Neutrophil (primary cell): ENCODE measurements at regions not wholly inside any gene's neighbourhood (a gene's known extent, or its start where the extent isn't known, plus 50 kb on each side); places are given as distances from the start of the nearest gene placed in this dataset.

Experiments
- H3K27ac ChIP-seq: fragments of 200-600 bp; sonication (generic); 2 replicates; pipeline ENCODE4 v1.5.1; 2016; ENCODE audit warnings: mild to moderate bottlenecking, moderate library complexity
- H3K27me3 ChIP-seq: fragments of 200-600 bp; sonication (generic); 2 replicates; pipeline ENCODE4 v1.6.0; 2016; ENCODE audit warnings: mild to moderate bottlenecking
- H3K36me3 ChIP-seq: fragments of 200-600 bp; sonication (generic); 2 replicates; pipeline ENCODE4 v1.5.1; 2017
- H3K4me1 ChIP-seq, 2 experiments: fragments of 200-600 bp in 1 of 2; sonication (generic) in 1 of 2; 1 replicate in 1 of 2; 2 replicates in 1 of 2; pipeline versions ENCODE4 v1.5.1 to v1.6.1; 2013 to 2016; ENCODE audit warnings: low read depth in 1 of 2, low read length in 1 of 2, mild to moderate bottlenecking in 1 of 2, moderate library complexity in 1 of 2; ENCODE audit not compliant: control insufficient read depth in 1 of 2, insufficient read depth in 1 of 2
- H3K4me3 ChIP-seq, 2 experiments: fragments of 200-600 bp in 1 of 2; sonication (generic) in 1 of 2; 1 replicate in 1 of 2; 2 replicates in 1 of 2; pipeline ENCODE4 v1.5.1; 2013 to 2016; ENCODE audit warnings: low read depth in 1 of 2, low read length in 1 of 2, mild to moderate bottlenecking in 1 of 2, moderate library complexity in 1 of 2
- H3K9me3 ChIP-seq: fragments of 200-600 bp; sonication (generic); 2 replicates; pipeline ENCODE4 v1.5.1; 2016
- TF ChIP-seq, protein P1 (sequence below): fragments of 200-600 bp; sonication (generic); IDR thresholded peaks from 2 replicates; pipeline ENCODE4 v1.5.1; 2016; ENCODE audit warnings: antibody characterized with exemption

DNA sequence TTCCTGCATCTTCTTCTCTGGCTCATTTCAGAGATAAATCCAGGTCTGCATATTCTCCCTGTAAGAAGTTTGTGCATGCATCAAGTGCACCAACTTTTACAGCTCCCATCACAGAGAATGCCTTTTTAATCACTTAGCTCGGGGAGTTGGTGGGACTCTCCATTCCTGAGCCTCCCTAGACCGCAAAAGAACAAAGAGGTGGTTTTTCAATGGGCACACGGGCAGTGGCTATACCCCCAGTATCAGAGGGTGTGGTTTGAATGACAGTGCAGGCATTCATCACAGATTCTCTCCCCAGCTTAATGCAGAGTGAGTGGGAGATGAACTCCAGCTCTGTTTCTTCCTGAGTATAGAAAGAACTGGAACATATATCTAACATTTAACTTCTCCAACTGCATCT, 264.7 kb upstream of the NR4A3 start:
- no peaks in the 10 kb centered on the region for H3K36me3 ChIP-seq
- no peak overlapping the region for H3K4me3 ChIP-seq
- H3K4me1 ChIP-seq, result no peaks in the 10 kb centered on the region
- no peak overlapping the region for H3K27ac ChIP-seq
- H3K27me3 ChIP-seq, result no peaks in the 10 kb centered on the region
- TF ChIP-seq, protein P1, sequence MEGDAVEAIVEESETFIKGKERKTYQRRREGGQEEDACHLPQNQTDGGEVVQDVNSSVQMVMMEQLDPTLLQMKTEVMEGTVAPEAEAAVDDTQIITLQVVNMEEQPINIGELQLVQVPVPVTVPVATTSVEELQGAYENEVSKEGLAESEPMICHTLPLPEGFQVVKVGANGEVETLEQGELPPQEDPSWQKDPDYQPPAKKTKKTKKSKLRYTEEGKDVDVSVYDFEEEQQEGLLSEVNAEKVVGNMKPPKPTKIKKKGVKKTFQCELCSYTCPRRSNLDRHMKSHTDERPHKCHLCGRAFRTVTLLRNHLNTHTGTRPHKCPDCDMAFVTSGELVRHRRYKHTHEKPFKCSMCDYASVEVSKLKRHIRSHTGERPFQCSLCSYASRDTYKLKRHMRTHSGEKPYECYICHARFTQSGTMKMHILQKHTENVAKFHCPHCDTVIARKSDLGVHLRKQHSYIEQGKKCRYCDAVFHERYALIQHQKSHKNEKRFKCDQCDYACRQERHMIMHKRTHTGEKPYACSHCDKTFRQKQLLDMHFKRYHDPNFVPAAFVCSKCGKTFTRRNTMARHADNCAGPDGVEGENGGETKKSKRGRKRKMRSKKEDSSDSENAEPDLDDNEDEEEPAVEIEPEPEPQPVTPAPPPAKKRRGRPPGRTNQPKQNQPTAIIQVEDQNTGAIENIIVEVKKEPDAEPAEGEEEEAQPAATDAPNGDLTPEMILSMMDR, result no peak
- no peaks in the 10 kb centered on the region for H3K9me3 ChIP-seq

DNA sequence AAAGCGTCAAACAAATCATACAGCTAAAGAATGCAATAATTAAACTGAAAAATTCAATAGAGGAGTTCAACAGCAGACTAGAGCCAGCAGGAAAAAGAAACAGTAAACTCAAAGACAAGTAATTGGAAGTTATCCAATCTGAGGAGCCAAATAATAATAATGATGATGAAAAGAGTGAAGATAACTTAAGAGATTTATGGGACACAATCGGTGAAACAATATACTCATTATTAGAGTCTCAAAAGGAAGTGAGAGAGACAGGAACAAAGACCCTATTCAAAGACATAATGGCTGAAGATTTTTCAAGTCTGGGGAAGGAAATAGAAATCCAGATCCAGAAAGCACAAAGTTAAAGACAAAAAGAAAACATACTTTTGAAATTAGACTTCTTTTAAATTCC, 263.9 kb upstream of the NR4A3 start:
- no peaks in the 10 kb centered on the region for H3K27me3 ChIP-seq
- no peak overlapping the region for H3K4me3 ChIP-seq
- TF ChIP-seq, protein P1, result no peak
- H3K4me1 ChIP-seq, result no peaks in the 10 kb centered on the region
- H3K36me3 ChIP-seq, result no peaks in the 10 kb centered on the region
- H3K27ac ChIP-seq, result no peak overlapping the region
- no peaks in the 10 kb centered on the region for H3K9me3 ChIP-seq

DNA sequence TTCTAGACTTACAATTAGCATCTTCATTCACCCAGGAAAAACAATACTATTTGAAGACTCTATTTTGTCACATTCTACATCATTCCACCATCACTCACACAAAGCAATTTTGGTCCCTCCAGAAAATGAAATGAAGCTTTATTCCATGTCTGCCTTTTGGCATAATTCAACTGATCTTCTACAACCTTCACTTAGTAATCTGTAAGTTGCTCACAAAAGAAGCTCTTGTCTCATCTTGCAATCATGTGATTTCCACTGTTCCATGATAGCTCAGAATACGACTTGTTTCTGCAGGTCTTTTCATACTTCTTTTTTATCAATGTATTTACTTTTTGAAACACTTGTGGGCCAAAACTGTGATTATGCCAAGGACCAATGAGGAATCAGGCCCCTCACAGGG, 261.9 kb upstream of the NR4A3 start:
- Histone ChIP-seq H3K4me1 (no peaks in the 10 kb centered on the region), H3K36me3 (no peaks in the 10 kb centered on the region), H3K4me3 (no peak overlapping the region), H3K27me3 (no peaks in the 10 kb centered on the region), H3K27ac (no peak overlapping the region), H3K9me3 (no peaks in the 10 kb centered on the region)
- TF ChIP-seq, protein P1, result no peak

DNA sequence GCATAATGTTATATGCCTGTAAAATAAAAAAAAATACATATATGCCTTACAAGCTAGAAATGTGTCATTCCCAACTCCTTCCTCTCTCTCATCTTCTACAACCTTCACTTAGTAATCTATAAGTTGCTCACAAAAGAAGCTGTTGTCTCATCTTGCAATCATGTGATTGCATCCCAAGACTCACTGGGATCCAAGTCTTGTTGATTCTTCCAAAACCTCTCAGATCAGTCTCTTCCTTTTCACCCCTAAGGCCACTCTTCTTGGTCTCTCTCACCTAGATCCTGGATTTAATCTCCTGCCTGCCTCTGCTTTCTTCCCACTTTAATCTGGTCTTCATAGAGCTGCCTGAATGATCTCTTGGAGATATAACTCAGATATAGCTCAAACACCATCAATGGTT, 261.1 kb upstream of the NR4A3 start:
- TF ChIP-seq, protein P1, result no peak
- Histone ChIP-seq H3K27ac (no peak overlapping the region), H3K4me3 (no peak overlapping the region), H3K36me3 (no peaks in the 10 kb centered on the region), H3K27me3 (no peaks in the 10 kb centered on the region), H3K9me3 (no peaks in the 10 kb centered on the region), H3K4me1 (no peaks in the 10 kb centered on the region)

DNA sequence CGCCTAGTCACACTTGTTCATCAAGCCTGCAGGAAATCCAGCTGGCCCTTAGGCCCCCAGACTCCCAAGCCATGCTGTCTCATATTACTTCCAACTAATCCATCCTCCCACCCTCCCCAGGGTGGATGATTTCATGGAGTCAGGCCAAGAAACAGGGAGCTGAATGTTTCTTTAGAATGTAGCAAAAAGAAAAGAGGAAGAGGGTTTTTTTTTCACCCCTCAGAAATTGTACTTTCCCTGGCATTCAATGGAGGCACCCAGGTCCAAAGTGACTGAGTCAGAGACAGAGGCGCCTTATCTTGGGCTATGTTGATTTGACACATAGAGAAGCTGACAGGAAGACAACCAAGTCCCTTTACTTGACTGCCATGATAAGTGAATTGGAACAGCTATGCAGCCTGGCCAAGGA, 260.2 kb upstream of the NR4A3 start:
- Histone ChIP-seq H3K27ac (no peak overlapping the region), H3K4me3 (no peak overlapping the region), H3K9me3 (no peaks in the 10 kb centered on the region), H3K36me3 (no peaks in the 10 kb centered on the region), H3K4me1 (no peaks in the 10 kb centered on the region), H3K27me3 (no peaks in the 10 kb centered on the region)
- TF ChIP-seq, protein P1, result no peak

DNA sequence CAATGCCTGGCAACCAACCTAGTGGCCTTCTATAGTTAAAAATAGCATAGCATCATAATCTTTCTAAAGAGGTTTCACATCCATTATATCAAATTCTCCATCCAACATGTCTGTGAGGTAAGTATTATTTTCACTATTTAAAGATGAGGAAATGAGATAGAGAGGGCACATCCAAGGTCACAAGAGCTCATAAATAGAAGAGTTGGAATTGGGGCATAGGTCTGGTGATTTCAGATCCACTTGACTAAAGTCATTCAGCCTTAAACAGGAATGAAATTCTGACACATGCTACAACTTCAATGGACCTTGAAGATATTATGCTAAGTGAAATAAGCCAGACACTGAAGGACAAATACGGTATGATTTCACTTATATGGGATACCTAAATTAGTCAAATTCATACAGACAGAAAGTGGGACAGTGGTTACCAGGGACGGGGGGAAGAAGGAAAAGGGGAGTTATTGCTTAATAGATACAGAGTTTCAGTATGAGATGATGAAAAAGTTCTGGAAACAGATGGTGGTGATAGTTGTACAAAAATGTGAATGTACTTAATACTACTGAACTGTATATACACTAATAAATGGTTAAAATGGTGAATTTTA, 259.6 kb upstream of the NR4A3 start:
- no peak overlapping the region for H3K4me3 ChIP-seq
- H3K36me3 ChIP-seq, result no peaks in the 10 kb centered on the region
- TF ChIP-seq, protein P1, result no peak
- H3K4me1 ChIP-seq, result no peaks in the 10 kb centered on the region
- H3K27ac ChIP-seq, result no peak overlapping the region
- no peaks in the 10 kb centered on the region for H3K9me3 ChIP-seq
- no peaks in the 10 kb centered on the region for H3K27me3 ChIP-seq
